HFFc6 (cell line): ENCODE measurements at regions not wholly inside any gene's neighbourhood (a gene's known extent, or its start where the extent isn't known, plus 50 kb on each side); places are given as distances from the start of the nearest gene placed in this dataset.
A peak's percentile ranks its signal among the peaks of the same experiment; 100 is the strongest.

ENCODE experiments used
- DNase-seq: peaks from one replicate; pipeline ENCODE4 v3.0.0-alpha.2; 2018
- H3K27ac Mint-ChIP-seq: 2 replicates; pipeline ENCODE4 v1.8.0; 2020; ENCODE audit warnings: mild to moderate bottlenecking, mixed read lengths
- H3K27me3 Mint-ChIP-seq: 2 replicates; pipeline ENCODE4 v1.8.0; 2021; ENCODE audit warnings: mild to moderate bottlenecking, moderate library complexity, mixed read lengths; ENCODE audit not compliant: insufficient read depth
- H3K36me3 Mint-ChIP-seq: 2 replicates; pipeline ENCODE4 v1.8.0; 2021; ENCODE audit warnings: low read depth, mixed read lengths
- H3K4me1 Mint-ChIP-seq: 2 replicates; pipeline ENCODE4 v1.8.0; 2020; ENCODE audit warnings: low read depth, mixed read lengths
- H3K4me3 Mint-ChIP-seq: 2 replicates; pipeline ENCODE4 v1.8.0; 2020; ENCODE audit warnings: mild to moderate bottlenecking, moderate library complexity, mixed read lengths
- H3K9me3 Mint-ChIP-seq: 2 replicates; pipeline ENCODE4 v1.8.0; 2020; ENCODE audit warnings: mild to moderate bottlenecking, mixed read lengths
- CTCF ChIP-seq: fragments of 200-600 bp; sonication (generic); IDR thresholded peaks from 2 replicates; pipeline ENCODE4 v1.5.0; 2021; ENCODE audit warnings: antibody characterized with exemption, mild to moderate bottlenecking

DNA sequence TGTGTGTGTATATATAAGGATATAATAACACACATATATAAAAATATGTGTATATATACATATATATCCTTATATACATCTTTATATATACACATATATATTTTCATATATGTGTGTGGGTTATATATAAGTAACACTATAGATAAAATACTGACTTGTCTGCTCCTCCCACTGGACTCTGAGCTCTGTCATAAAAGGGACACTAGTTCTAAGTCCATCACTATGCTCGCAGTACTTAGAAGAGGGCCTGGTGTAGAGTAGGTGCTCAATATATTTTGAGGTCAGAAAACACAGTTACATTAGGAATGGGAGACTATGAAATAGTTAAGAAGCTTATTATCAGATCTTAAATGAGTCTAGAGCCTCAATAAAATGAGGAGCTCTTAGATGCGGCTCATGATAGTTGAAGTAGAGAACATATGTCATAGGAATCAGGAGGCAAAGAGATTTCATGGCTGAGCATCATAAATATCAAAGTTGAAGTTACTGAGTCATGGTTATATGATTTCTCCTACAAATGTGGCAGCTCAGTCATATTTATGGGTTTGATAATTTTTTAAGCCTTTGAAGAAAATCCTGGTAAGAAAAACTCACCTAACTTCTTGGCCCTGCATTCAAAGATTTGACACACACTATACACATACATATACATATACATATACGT lies 371.2 kb upstream of the THBS1 start:
- DNase-seq: no peak
- Mint-ChIP-seq H3K27me3 (peaks cover 2% of the 10 kb centered on the region; the same call in 1 of the 2 replicates), H3K36me3 (peaks cover 81% of the 10 kb centered on the region), H3K9me3 (peaks cover 47% of the 10 kb centered on the region), H3K4me3 (no peak overlapping the region), H3K27ac (no peak overlapping the region), H3K4me1 (peaks cover 46% of the 10 kb centered on the region)
- no peak for TF ChIP-seq CTCF

DNA sequence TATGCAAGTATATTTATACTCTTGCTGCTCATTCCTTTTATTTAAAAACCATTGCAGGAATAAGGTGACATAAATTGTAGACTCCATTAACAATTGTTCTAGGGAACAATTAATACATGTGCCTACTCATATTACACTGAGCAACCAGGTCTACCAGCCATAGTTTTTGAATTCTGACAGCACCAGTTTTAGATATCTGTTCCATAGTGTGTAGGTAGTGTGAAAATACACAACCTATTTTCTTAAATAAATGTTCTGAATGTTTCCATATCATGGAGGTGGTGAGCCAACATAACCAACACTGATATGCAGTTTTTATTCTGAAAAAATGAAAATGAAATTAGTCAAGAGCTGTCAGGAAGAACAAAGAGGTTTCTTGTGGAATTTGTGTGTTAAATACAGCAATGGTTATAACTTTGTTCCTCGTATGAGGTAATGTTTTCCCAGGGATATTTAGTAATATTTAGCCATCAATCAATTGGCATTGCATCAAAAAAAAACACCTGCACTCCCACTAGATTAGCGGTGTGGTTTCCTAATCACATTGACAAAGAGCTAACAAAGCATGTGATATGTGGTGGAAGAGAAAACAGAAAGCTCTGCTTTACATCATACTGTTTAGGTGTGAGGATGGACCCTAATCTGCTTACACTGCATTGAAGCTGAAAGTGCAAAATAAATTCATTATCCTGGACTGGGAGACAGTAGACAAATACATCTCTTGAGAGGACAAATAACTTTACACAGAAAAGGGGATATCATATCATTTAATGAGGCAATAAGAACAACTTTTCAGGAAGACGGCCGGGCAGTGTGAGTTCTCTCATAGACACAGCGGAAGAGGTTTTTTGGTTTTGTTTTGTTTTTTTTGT lies 369.5 kb upstream of the THBS1 start:
- no peak for DNase-seq
- Mint-ChIP-seq H3K9me3 (peaks cover 47% of the 10 kb centered on the region), H3K4me1 (peaks cover 41% of the 10 kb centered on the region), H3K27me3 (peaks cover 2% of the 10 kb centered on the region; the same call in 1 of the 2 replicates), H3K27ac (peak overlapping the region; percentile 53), H3K4me3 (peak overlapping the region; percentile 49; the same call in 1 of the 2 replicates), H3K36me3 (peaks cover 75% of the 10 kb centered on the region)
- TF ChIP-seq CTCF: no peak

- Mint-ChIP-seq H3K9me3 (peaks cover 52% of the 10 kb centered on the region), H3K27ac (peak overlapping the region; percentile 90), H3K36me3 (peaks cover 72% of the 10 kb centered on the region), H3K27me3 (peaks cover 2% of the 10 kb centered on the region; the same call in 1 of the 2 replicates), H3K4me3 (peak overlapping the region; percentile 51), H3K4me1 (peaks cover 61% of the 10 kb centered on the region)
- DNase-seq: peak; percentile 97
- TF ChIP-seq CTCF: no peak
Observed at GRCh38 chr15:39213385-39213840, 367.5 kb upstream of the THBS1 start.

DNA sequence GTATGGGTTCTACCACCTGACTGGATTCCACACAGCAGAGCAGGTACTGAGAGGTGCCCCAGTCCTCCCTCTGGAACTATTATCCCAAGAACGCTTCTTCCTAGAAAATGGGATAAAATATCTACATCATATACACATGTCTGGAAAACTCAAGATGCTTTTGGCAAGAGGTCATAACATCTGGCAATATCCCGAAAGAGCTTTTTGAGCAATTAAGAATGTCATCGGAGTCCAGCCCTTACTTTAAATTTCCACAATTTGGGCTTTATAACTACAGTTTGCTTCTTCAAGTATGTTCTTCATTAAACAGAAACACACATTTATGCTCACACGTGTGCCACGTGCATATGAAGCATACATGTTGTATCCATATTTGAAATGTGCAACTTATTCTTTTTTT lies 365.9 kb upstream of the THBS1 start:
- Mint-ChIP-seq H3K27me3 (peaks cover 2% of the 10 kb centered on the region; the same call in 1 of the 2 replicates), H3K27ac (peak overlapping the region; percentile 90)

More for the DNA sequence above, 365.9 kb upstream of the THBS1 start:
- peak overlapping the region; percentile 33; the same call in 1 of the 2 replicates for H3K4me3 Mint-ChIP-seq
- H3K4me1 Mint-ChIP-seq: peaks cover 77% of the 10 kb centered on the region
- peaks cover 66% of the 10 kb centered on the region for H3K36me3 Mint-ChIP-seq
- TF ChIP-seq CTCF: no peak
- DNase-seq: no peak
- peaks cover 51% of the 10 kb centered on the region for H3K9me3 Mint-ChIP-seq
